ENCODE measurements at regions not wholly inside any gene's neighbourhood (a gene's known extent, or its start where the extent isn't known, plus 50 kb on each side); places are given as distances from the start of the nearest gene placed in this dataset.

- H3K4me3 ChIP-seq (ENCODE audit: low read depth, low read length), result no peak overlapping the region
- no peak for TF ChIP-seq CTCF (conservative IDR thresholded peaks at IDR 0.05; ENCODE audit: low read depth, low read length)
- no peak for DNase-seq (ENCODE audit: low read depth)
These were observed 207.1 kb downstream of the RAD51AP2 start for GRCh38 chr2:17311106-17311619.

GRCh38 chr2:17309741-17310339 is 208.4 kb downstream of the RAD51AP2 start:
- TF ChIP-seq CTCF (conservative IDR thresholded peaks at IDR 0.05; ENCODE audit: low read depth, low read length), result peak; percentile 91
- peak; percentile 10 for DNase-seq (ENCODE audit: low read depth)

GRCh38 chr2:17309181-17309580 is 209.1 kb downstream of the RAD51AP2 start:
- no peak for TF ChIP-seq CTCF (conservative IDR thresholded peaks at IDR 0.05; ENCODE audit: low read depth, low read length)
- H3K4me3 ChIP-seq (ENCODE audit: low read depth, low read length), result no peak overlapping the region
- no peak for DNase-seq (ENCODE audit: low read depth)

More at GRCh38 chr2:17309741-17310339, 208.4 kb downstream of the RAD51AP2 start:
- H3K4me3 ChIP-seq (ENCODE audit: low read depth, low read length), result no peak overlapping the region

- no peak for DNase-seq (ENCODE audit: low read depth)
These were observed 211.5 kb downstream of the RAD51AP2 start for GRCh38 chr2:17306706-17307105.

GRCh38 chr2:17306219-17306618 is 212.0 kb downstream of the RAD51AP2 start:
- DNase-seq (ENCODE audit: low read depth), result no peak
- TF ChIP-seq CTCF (conservative IDR thresholded peaks at IDR 0.05; ENCODE audit: low read depth, low read length), result no peak
- no peak overlapping the region for H3K4me3 ChIP-seq (ENCODE audit: low read depth, low read length)

More at GRCh38 chr2:17306706-17307105, 211.5 kb downstream of the RAD51AP2 start:
- H3K4me3 ChIP-seq (ENCODE audit: low read depth, low read length), result no peak overlapping the region
- no peak for TF ChIP-seq CTCF (conservative IDR thresholded peaks at IDR 0.05; ENCODE audit: low read depth, low read length)

- H3K4me3 ChIP-seq (ENCODE audit: low read depth, low read length), result no peak overlapping the region
- TF ChIP-seq CTCF (conservative IDR thresholded peaks at IDR 0.05; ENCODE audit: low read depth, low read length), result no peak
- DNase-seq (ENCODE audit: low read depth), result no peak
These were observed 214.7 kb downstream of the RAD51AP2 start for GRCh38 chr2:17303521-17303920.

- no peak overlapping the region for H3K4me3 ChIP-seq (ENCODE audit: low read depth, low read length)
- TF ChIP-seq CTCF (conservative IDR thresholded peaks at IDR 0.05; ENCODE audit: low read depth, low read length), result no peak
- DNase-seq (ENCODE audit: low read depth), result no peak
These were observed 215.2 kb downstream of the RAD51AP2 start for GRCh38 chr2:17303054-17303453.
